Left ventricle myocardium inferior (tissue), 1 donor: ENCODE measurements at regions not wholly inside any gene's neighbourhood (a gene's known extent, or its start where the extent isn't known, plus 50 kb on each side); places are given as distances from the start of the nearest gene placed in this dataset.

Experiments used
- DNase-seq: peaks from one replicate; pipeline ENCODE4 v3.0.0-alpha.2; 2020
- H3K27ac ChIP-seq: fragments of 200-600 bp; replicated peaks from 2 replicates; pipeline ENCODE4 v1.8.0; 2021
- H3K27me3 ChIP-seq: fragments of 200-600 bp; 2 replicates; pipeline ENCODE4 v1.8.0; 2021; ENCODE audit warnings: low read depth
- H3K36me3 ChIP-seq: fragments of 200-600 bp; 2 replicates; pipeline ENCODE4 v1.8.0; 2021
- H3K4me1 ChIP-seq: fragments of 200-600 bp; 2 replicates; pipeline ENCODE4 v1.8.0; 2021
- H3K4me3 ChIP-seq: fragments of 200-600 bp; 2 replicates; pipeline ENCODE4 v1.8.0; 2021; ENCODE audit warnings: mild to moderate bottlenecking, moderate library complexity
- H3K9me3 ChIP-seq: fragments of 200-600 bp; replicated peaks from 2 replicates; pipeline ENCODE4 v1.8.0; 2021
- intact Hi-C: fragments of 100-400 bp; cut with micrococcal nuclease; formaldehyde crosslinking; loops from one replicate; pipeline ENCODE4 v1.11.0; 2022
- TF ChIP-seq, protein P1 (sequence below): fragments of 200-600 bp; IDR thresholded peaks from 2 replicates; pipeline ENCODE4 v1.8.0; 2021; ENCODE audit warnings: antibody characterized with exemption, mild to moderate bottlenecking, borderline replicate concordance
- donor health status: DM: no; HTN: yes; CAD: no; lungs with severe emphysema.

DNA sequence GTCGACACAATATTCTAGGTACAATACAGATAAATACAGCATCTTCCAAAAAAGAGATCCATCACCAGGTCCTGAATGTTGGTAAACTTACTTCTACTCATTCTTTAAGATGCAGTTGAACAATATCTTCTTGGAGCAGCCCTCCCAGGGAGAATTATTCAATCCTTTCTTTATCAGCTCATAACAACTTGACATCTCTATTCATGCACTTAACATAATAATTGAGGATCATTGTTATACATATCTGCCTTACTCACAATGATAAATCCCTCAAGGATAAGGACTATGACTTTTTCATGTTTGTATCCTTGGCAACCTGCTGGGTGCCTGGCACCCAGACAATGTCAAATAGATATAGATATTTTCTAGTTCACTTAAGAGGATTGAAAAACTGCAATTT, 219.5 kb downstream of the POU4F1 start:
- Histone ChIP-seq H3K27ac (peak overlapping the region; percentile 53), H3K27me3 (no peaks in the 10 kb centered on the region), H3K36me3 (no peaks in the 10 kb centered on the region), H3K4me3 (no peak overlapping the region), H3K4me1 (no peaks in the 10 kb centered on the region), H3K9me3 (no peaks in the 10 kb centered on the region)
- intact Hi-C loops, result no loop called here
- DNase-seq, result no peak
- TF ChIP-seq, protein P1, sequence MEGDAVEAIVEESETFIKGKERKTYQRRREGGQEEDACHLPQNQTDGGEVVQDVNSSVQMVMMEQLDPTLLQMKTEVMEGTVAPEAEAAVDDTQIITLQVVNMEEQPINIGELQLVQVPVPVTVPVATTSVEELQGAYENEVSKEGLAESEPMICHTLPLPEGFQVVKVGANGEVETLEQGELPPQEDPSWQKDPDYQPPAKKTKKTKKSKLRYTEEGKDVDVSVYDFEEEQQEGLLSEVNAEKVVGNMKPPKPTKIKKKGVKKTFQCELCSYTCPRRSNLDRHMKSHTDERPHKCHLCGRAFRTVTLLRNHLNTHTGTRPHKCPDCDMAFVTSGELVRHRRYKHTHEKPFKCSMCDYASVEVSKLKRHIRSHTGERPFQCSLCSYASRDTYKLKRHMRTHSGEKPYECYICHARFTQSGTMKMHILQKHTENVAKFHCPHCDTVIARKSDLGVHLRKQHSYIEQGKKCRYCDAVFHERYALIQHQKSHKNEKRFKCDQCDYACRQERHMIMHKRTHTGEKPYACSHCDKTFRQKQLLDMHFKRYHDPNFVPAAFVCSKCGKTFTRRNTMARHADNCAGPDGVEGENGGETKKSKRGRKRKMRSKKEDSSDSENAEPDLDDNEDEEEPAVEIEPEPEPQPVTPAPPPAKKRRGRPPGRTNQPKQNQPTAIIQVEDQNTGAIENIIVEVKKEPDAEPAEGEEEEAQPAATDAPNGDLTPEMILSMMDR, result no peak

DNA sequence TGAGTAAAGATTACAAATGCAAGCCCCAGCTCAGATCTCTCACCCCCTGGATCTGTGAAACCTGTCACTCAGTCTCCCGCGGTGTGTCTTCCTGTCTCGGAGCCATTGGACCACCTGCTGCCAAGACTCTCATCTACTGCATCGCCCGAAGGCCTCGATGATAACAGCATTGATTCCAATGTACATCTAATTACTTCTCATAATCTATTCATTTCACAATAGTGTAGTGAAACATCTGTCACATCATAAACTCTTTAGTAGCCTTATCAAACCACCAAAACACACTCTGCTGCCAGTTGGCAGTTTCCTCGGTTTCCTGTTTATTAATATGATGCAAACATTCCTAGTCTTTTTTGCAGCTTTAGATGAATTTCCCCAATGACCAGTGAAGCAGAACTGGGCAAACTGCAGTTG, 220.3 kb downstream of the POU4F1 start:
- H3K27me3 ChIP-seq, result no peaks in the 10 kb centered on the region
- intact Hi-C loops, result no loop called here
- TF ChIP-seq, protein P1, result no peak
- no peaks in the 10 kb centered on the region for H3K36me3 ChIP-seq
- DNase-seq, result peak; percentile 36
- no peaks in the 10 kb centered on the region for H3K9me3 ChIP-seq
- H3K4me3 ChIP-seq, result no peak overlapping the region
- peak overlapping the region; percentile 53 for H3K27ac ChIP-seq
- no peaks in the 10 kb centered on the region for H3K4me1 ChIP-seq

DNA sequence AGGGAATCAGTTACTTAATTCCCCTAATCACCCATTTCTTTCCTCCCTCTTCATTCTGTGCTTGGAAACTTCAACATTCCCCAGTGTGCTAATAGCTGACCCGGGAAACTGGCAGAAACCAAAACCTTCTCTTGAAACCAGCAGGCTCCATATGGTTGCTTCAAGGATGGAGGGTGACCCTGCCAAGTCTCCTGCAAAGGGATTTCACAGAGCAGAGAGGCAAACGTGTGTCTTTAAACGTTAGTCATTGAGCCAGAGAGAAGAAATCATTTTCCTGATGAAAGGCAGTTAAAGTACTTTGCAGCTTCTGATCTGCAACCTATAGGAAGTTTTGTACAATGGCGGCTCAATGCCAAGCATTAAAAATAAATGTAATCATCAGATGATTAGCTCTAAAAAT, 220.9 kb downstream of the POU4F1 start:
- H3K27me3 ChIP-seq, result no peaks in the 10 kb centered on the region
- no peak overlapping the region for H3K4me3 ChIP-seq
- intact Hi-C loops, result no loop called here
- peak overlapping the region; percentile 53 for H3K27ac ChIP-seq
- H3K9me3 ChIP-seq, result no peaks in the 10 kb centered on the region
- no peaks in the 10 kb centered on the region for H3K4me1 ChIP-seq
- H3K36me3 ChIP-seq, result no peaks in the 10 kb centered on the region
- TF ChIP-seq, protein P1, result no peak
- peak; percentile 37 for DNase-seq

DNA sequence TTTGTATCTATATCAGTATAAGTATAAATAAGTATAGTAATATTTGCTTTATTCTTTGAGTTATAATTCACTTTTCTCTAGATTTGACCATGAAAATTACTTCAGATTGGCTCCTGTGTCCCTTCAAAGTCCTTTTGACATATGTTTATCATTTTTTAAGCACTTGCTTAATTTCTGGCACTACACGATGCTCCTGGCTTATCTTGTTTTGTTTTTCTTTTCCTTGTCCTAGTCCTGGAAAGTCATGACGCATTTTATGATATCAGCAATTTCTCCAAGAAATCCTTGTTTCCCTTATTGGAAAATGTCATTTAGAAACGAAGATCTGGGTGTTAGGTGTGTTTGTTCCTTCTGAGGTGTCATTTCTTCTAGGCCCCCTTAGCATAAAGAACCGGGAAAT, 226.5 kb downstream of the POU4F1 start:
- intact Hi-C loops, result no loop called here
- DNase-seq, result no peak

DNA sequence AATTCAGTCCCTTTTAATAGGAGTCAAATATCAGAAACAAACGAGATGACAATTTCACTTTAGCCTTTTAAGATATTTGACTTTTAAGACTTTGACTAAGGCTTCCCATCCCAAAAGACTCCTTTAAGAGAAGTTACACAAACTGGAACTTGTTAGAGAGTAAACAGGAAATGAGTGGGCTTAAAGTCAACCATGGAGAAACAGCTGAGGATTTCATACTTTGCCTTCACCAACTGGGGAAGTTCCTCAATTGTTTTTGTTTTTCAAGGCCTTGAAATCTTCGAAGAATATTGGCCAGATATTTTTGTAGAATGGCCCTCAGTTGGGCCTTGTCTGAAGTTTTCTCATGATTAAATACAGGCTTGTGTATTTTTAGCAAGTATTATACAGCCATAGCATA, 227.3 kb downstream of the POU4F1 start:
- Histone ChIP-seq H3K4me3 (no peak overlapping the region), H3K4me1 (no peaks in the 10 kb centered on the region), H3K36me3 (no peaks in the 10 kb centered on the region), H3K9me3 (peaks cover 10% of the 10 kb centered on the region), H3K27me3 (no peaks in the 10 kb centered on the region), H3K27ac (peak overlapping the region; percentile 61)
- TF ChIP-seq, protein P1, result no peak
- DNase-seq, result no peak
- intact Hi-C loops, result no loop called here

More for the DNA sequence above, 226.5 kb downstream of the POU4F1 start:
- H3K4me3 ChIP-seq, result no peak overlapping the region
- peaks cover 3% of the 10 kb centered on the region for H3K9me3 ChIP-seq
- H3K4me1 ChIP-seq, result no peaks in the 10 kb centered on the region
- H3K27ac ChIP-seq, result peak overlapping the region; percentile 61
- H3K27me3 ChIP-seq, result no peaks in the 10 kb centered on the region
- TF ChIP-seq, protein P1, result no peak
- H3K36me3 ChIP-seq, result no peaks in the 10 kb centered on the region

DNA sequence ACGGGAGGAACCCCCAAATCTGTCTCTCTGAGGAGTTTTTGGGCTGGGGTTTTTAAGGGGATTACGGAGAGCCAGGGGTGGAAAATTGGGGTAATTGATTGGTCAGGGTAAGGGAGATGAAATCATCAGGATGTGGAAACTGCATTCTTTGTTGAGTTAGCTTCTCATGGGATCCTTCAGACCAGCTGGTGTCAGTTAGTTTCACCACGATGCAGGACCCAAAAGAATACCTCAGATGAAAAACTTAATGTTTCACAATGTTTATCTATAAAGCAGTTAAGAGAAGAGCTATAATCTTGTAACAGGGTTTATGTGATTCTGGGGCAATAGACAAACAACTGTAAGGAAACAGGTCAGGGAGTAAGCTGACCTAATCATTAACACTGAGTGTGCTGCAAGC, 230.8 kb downstream of the POU4F1 start:
- H3K4me3 ChIP-seq, result no peak overlapping the region
- peak overlapping the region; percentile 50 for H3K27ac ChIP-seq
- no peak for DNase-seq
- no peaks in the 10 kb centered on the region for H3K4me1 ChIP-seq
- H3K27me3 ChIP-seq, result no peaks in the 10 kb centered on the region
- intact Hi-C loops, result no loop called here
- no peaks in the 10 kb centered on the region for H3K36me3 ChIP-seq
- TF ChIP-seq, protein P1, result no peak
- peaks cover 11% of the 10 kb centered on the region for H3K9me3 ChIP-seq
